ENCODE measurements at regions not wholly inside any gene's neighbourhood (a gene's known extent, or its start where the extent isn't known, plus 50 kb on each side); places are given as distances from the start of the nearest gene placed in this dataset.

GRCh38 chr19:30219702-30220101, 152.5 kb upstream of the ZNF536 start:
- no peak for DNase-seq (ENCODE audit: low spot score)
- in situ Hi-C loops (cut with MboI; ENCODE audit: low sequenced_read_pairs, unreplicated experiment): no loop called here
- TF ChIP-seq CTCF (IDR thresholded peaks at IDR 0.05; ENCODE audit: borderline replicate concordance, control extremely low read depth, extremely low read depth, insufficient read depth, missing control alignments): no peak

- no peak for DNase-seq (ENCODE audit: low spot score)
- in situ Hi-C loops (cut with MboI; ENCODE audit: low sequenced_read_pairs, unreplicated experiment): no loop called here
- TF ChIP-seq CTCF (IDR thresholded peaks at IDR 0.05; ENCODE audit: borderline replicate concordance, control extremely low read depth, extremely low read depth, insufficient read depth, missing control alignments): no peak
Measured at GRCh38 chr19:30221176-30221575, 151.0 kb upstream of the ZNF536 start.

- peak; percentile 76 for DNase-seq (ENCODE audit: low spot score)
- in situ Hi-C loops (cut with MboI; ENCODE audit: low sequenced_read_pairs, unreplicated experiment): no loop called here
- TF ChIP-seq CTCF (IDR thresholded peaks at IDR 0.05; ENCODE audit: borderline replicate concordance, control extremely low read depth, extremely low read depth, insufficient read depth, missing control alignments): peak; percentile 59
Measured at GRCh38 chr19:30222428-30222873, 149.7 kb upstream of the ZNF536 start.

- no peak for TF ChIP-seq CTCF (IDR thresholded peaks at IDR 0.05; ENCODE audit: borderline replicate concordance, control extremely low read depth, extremely low read depth, insufficient read depth, missing control alignments)
- in situ Hi-C loops (cut with MboI; ENCODE audit: low sequenced_read_pairs, unreplicated experiment): no loop called here
- DNase-seq (ENCODE audit: low spot score): no peak
Measured at GRCh38 chr19:30222992-30223865, 149.0 kb upstream of the ZNF536 start.

GRCh38 chr19:30223866-30224688, 148.1 kb upstream of the ZNF536 start:
- DNase-seq (ENCODE audit: low spot score): no peak
- no peak for TF ChIP-seq CTCF (IDR thresholded peaks at IDR 0.05; ENCODE audit: borderline replicate concordance, control extremely low read depth, extremely low read depth, insufficient read depth, missing control alignments)
- in situ Hi-C loops (cut with MboI; ENCODE audit: low sequenced_read_pairs, unreplicated experiment): no loop called here

GRCh38 chr19:30224689-30225606, 147.2 kb upstream of the ZNF536 start:
- DNase-seq (ENCODE audit: low spot score): no peak
- TF ChIP-seq CTCF (IDR thresholded peaks at IDR 0.05; ENCODE audit: borderline replicate concordance, control extremely low read depth, extremely low read depth, insufficient read depth, missing control alignments): no peak
- in situ Hi-C loops (cut with MboI; ENCODE audit: low sequenced_read_pairs, unreplicated experiment): no loop called here
